Upper lobe of right lung (tissue), 1 donor: ENCODE measurements at regions not wholly inside any gene's neighbourhood (a gene's known extent, or its start where the extent isn't known, plus 50 kb on each side); places are given as distances from the start of the nearest gene placed in this dataset.

ENCODE experiments used
- ATAC-seq: fragments of 200-7000 bp; cut with Tn5 transposase; one replicate; pipeline ENCODE4 v1.9.1; 2020; ENCODE audit warnings: mild to moderate bottlenecking, moderate library complexity
- DNase-seq: peaks from one replicate; pipeline ENCODE4 v3.0.0-alpha.2; 2020
- H3K27ac ChIP-seq: fragments of 200-600 bp; one replicate; pipeline ENCODE4 v1.8.0; 2022
- H3K27me3 ChIP-seq: fragments of 200-600 bp; one replicate; pipeline ENCODE4 v1.8.0; 2022; ENCODE audit warnings: mild to moderate bottlenecking
- H3K36me3 ChIP-seq: fragments of 200-600 bp; one replicate; pipeline ENCODE4 v1.8.0; 2022
- H3K4me1 ChIP-seq: fragments of 200-600 bp; one replicate; pipeline ENCODE4 v1.8.0; 2022
- H3K4me3 ChIP-seq: fragments of 200-600 bp; one replicate; pipeline ENCODE4 v1.8.0; 2022; ENCODE audit warnings: mild to moderate bottlenecking
- H3K9me3 ChIP-seq: fragments of 200-600 bp; one replicate; pipeline ENCODE4 v1.8.0; 2022
- intact Hi-C: fragments of 100-400 bp; cut with DNase I; formaldehyde crosslinking; loops from one replicate; pipeline ENCODE4 v1.11.0; 2022
- TF ChIP-seq, protein P1 (sequence below): fragments of 200-600 bp; IDR thresholded peaks from one replicate; pipeline ENCODE4 v1.8.0; 2022; ENCODE audit warnings: antibody characterized with exemption
- donor health status: DM: no; HTN: yes; CAD: no; lungs with severe emphysema.

DNA sequence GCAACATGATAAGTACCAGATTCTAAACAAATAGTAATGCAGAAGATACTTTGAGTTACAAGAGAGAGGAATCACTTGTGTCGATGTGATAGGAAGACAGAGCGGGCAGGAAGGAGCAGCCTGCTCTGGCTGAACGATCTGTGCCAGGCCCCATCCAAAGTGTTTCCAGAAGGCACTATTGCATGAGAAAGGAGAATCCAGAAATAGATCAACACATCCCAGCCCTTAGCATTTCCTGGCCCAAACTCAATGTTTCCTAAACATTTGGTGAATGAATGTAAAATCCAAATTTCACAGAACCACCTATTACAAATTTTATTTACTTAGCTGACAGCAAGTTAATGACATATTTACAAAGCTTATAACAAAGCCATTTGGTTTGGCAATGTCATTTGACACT, 257.2 kb downstream of the TXNL1 start:
- ATAC-seq (no peak), DNase-seq (no peak)
- Histone ChIP-seq H3K9me3 (no peaks in the 10 kb centered on the region), H3K4me3 (no peak overlapping the region), H3K27ac (no peak overlapping the region), H3K36me3 (no peaks in the 10 kb centered on the region), H3K4me1 (no peaks in the 10 kb centered on the region), H3K27me3 (no peaks in the 10 kb centered on the region)
- TF ChIP-seq, protein P1, sequence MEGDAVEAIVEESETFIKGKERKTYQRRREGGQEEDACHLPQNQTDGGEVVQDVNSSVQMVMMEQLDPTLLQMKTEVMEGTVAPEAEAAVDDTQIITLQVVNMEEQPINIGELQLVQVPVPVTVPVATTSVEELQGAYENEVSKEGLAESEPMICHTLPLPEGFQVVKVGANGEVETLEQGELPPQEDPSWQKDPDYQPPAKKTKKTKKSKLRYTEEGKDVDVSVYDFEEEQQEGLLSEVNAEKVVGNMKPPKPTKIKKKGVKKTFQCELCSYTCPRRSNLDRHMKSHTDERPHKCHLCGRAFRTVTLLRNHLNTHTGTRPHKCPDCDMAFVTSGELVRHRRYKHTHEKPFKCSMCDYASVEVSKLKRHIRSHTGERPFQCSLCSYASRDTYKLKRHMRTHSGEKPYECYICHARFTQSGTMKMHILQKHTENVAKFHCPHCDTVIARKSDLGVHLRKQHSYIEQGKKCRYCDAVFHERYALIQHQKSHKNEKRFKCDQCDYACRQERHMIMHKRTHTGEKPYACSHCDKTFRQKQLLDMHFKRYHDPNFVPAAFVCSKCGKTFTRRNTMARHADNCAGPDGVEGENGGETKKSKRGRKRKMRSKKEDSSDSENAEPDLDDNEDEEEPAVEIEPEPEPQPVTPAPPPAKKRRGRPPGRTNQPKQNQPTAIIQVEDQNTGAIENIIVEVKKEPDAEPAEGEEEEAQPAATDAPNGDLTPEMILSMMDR, result no peak
- intact Hi-C loops, result no loop called here

DNA sequence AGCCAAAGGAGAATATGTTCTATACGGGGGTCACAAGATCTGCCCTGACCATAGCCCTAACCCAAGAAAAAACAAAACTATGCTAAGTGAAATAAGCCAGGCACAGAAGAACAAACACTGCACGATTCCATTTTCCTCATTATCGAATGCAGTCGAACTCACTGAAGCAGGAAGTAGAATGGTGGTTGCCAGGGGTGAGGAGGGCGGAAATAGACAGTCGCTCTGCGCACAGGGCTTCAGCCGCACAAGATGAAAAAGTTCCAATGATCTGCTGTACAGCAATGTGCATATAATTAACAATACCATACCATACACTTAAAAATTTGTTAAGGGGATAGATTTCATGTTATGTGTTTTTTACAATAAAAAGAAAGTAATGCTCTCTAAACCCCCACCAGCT, 257.7 kb downstream of the TXNL1 start:
- TF ChIP-seq, protein P1, result no peak
- Histone ChIP-seq H3K36me3 (no peaks in the 10 kb centered on the region), H3K4me1 (no peaks in the 10 kb centered on the region), H3K27me3 (no peaks in the 10 kb centered on the region), H3K27ac (no peak overlapping the region), H3K4me3 (no peak overlapping the region), H3K9me3 (no peaks in the 10 kb centered on the region)
- ATAC-seq (no peak), DNase-seq (no peak)
- intact Hi-C loops, result no loop called here

DNA sequence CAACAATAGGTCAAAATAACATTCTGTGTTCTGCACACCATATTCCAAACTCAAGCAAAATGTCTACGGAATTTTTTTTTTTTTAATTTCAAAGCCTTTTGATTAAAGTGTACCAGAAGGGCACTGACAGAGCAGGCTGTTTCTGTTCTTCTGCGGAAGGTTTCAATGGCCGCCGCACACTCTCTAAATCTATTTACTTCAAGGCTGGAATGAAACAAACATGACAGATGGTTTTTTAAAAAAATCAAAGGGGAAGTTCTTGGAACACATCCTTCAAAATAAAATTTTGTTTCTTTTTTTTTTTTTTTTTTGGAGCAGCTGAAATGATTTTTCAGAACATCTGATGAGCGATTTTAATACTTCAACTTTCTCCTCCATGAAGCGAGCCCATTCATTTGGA, 259.1 kb downstream of the TXNL1 start:
- TF ChIP-seq, protein P1, result no peak

DNA sequence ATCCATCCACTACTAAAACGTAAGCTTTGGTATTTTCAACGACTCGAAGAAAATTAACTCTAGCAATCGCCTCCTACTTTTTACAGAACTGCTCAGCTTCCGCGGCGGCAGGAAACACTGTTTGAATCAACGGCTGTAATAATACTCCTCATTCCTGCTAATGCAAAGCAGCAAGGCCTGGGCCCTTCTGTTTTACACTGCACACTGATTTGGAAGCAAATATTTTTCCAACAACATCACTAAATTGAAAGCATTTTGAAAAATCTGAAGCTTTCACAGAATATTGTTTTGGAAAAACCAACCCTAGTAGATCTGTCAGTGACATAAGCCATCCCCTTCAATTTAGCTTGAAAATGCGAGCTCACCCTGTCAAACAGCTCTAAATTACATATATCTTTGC, 261.2 kb downstream of the TXNL1 start:
- TF ChIP-seq, protein P1, result no peak
- Histone ChIP-seq H3K27me3 (no peaks in the 10 kb centered on the region), H3K4me3 (no peak overlapping the region), H3K36me3 (no peaks in the 10 kb centered on the region), H3K27ac (peak overlapping the region; percentile 8), H3K4me1 (no peaks in the 10 kb centered on the region), H3K9me3 (no peaks in the 10 kb centered on the region)
- intact Hi-C loops, result no loop called here
- DNase-seq (no peak), ATAC-seq (no peak)

More for the DNA sequence above, 259.1 kb downstream of the TXNL1 start:
- intact Hi-C loops, result no loop called here
- ATAC-seq (no peak), DNase-seq (no peak)
- Histone ChIP-seq H3K27ac (no peak overlapping the region), H3K4me3 (no peak overlapping the region), H3K36me3 (no peaks in the 10 kb centered on the region), H3K27me3 (no peaks in the 10 kb centered on the region), H3K9me3 (no peaks in the 10 kb centered on the region), H3K4me1 (no peaks in the 10 kb centered on the region)

DNA sequence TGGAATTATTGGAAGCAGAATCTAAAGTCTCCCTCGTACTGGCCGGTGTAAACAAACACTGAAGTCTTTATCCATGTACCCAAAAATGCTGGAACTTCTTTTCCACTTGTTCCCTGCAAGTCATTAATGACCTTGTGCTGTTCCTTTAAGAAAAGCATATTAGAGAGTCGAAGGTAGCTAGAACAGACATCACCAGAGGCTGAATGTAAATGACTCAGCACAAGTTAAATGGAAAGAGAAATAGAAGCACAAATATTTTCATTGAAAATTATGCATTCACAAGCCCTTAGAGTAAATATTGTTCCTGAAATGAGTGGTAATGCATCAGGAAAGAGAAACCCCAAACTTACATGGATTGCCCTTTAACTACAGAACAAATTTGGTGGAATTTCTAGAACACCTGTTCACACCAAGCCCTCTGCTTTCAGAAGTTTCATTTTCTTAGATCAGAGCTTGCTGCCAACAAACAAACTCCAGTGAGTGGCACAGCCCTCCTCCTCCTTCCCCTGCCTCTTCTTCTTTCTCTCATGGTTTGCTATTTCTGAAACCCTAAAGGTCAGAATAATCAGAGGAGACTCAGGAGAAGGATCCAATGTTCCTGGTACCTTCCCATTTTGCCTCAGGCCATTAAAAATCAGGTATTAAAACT, 264.3 kb downstream of the TXNL1 start:
- ATAC-seq (no peak), DNase-seq (no peak)
- Histone ChIP-seq H3K4me3 (no peak overlapping the region), H3K4me1 (no peaks in the 10 kb centered on the region), H3K27ac (no peak overlapping the region), H3K9me3 (no peaks in the 10 kb centered on the region), H3K36me3 (no peaks in the 10 kb centered on the region), H3K27me3 (no peaks in the 10 kb centered on the region)
- TF ChIP-seq, protein P1, result no peak
- intact Hi-C loops, result no loop called here

DNA sequence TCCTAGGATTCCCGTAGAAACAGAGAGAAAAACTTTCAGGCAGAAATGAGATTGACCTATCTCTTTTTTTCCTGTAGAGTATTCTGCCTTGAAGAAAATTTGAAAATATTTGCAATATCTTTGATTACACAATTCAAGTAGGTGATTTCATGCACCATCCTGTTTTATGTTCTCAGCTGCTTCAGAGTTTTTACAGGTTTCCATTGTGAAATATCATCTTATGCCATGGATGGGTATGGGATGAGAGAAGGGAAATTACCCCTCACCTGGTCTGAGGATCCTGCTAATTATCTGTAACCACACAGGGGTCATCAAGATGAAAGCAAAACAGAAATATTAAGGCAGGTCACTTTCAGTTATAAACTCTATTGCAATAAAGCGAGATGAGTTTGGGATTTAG, 264.8 kb downstream of the TXNL1 start:
- no peak overlapping the region for H3K4me3 ChIP-seq
- no peaks in the 10 kb centered on the region for H3K4me1 ChIP-seq
- DNase-seq (no peak), ATAC-seq (no peak)
- H3K36me3 ChIP-seq, result no peaks in the 10 kb centered on the region
- intact Hi-C loops, result no loop called here
- no peak overlapping the region for H3K27ac ChIP-seq
- no peaks in the 10 kb centered on the region for H3K27me3 ChIP-seq
- TF ChIP-seq, protein P1, result no peak
- no peaks in the 10 kb centered on the region for H3K9me3 ChIP-seq
